H1 (cell line): ENCODE measurements at regions not wholly inside any gene's neighbourhood (a gene's known extent, or its start where the extent isn't known, plus 50 kb on each side); places are given as distances from the start of the nearest gene placed in this dataset.

Experiments used
- CTCF ChIA-PET: fragments of 300-600 bp; sonication (Branson Sonifier 250); formaldehyde crosslinking; loops from one replicate; lab custom pipeline; 2021; ENCODE audit not compliant: partially characterized antibody; lab: Charles Lee
- POLR2A ChIA-PET: fragments of 300-600 bp; sonication (Branson Sonifier 250); formaldehyde crosslinking; loops from one replicate; lab custom pipeline; 2021; ENCODE audit warnings: inconsistent platforms; ENCODE audit not compliant: partially characterized antibody; lab: Charles Lee
- DNase-seq, 2 experiments: peaks; one replicate each; pipeline versions ENCODE4 v3.0.0 to v3.0.0-alpha.2; 2010 to 2022; ENCODE audit warnings: low spot score in 2 of 2, low read depth in 1 of 2, mixed read lengths in 1 of 2
- FAIRE-seq: peaks from 2 replicates; lab custom pipeline; 2011; peaks lifted over from hg19 to GRCh38; lab: Jason Lieb, UNC
- H2AFZ ChIP-seq: 2 replicates; pipeline ENCODE4 v1.8.1; 2012; ENCODE audit warnings: low read length, inconsistent platforms
- H2AK5ac ChIP-seq: 2 replicates; pipeline ENCODE4 v1.6.1; 2013; ENCODE audit warnings: low read depth, low read length
- H2BK120ac ChIP-seq: replicated peaks from 2 replicates; pipeline ENCODE3; 2013; ENCODE audit warnings: low read depth, low read length, inconsistent platforms
- H2BK12ac ChIP-seq: 2 replicates; pipeline ENCODE4 v1.6.1; 2013; ENCODE audit warnings: low read depth, low read length
- H2BK15ac ChIP-seq: 2 replicates; pipeline ENCODE4 v1.6.1; 2013; ENCODE audit warnings: low read length
- H2BK20ac ChIP-seq: 2 replicates; pipeline ENCODE4 v1.6.1; 2013; ENCODE audit warnings: low read length
- H2BK5ac ChIP-seq: 2 replicates; pipeline ENCODE4 v1.6.1; 2013; ENCODE audit warnings: low read depth, low read length
- H3K14ac ChIP-seq: 2 replicates; pipeline ENCODE4 v1.6.1; 2013; ENCODE audit warnings: inconsistent platforms; ENCODE audit not compliant: insufficient read length
- H3K18ac ChIP-seq: 2 replicates; pipeline ENCODE4 v1.6.1; 2013; ENCODE audit warnings: low read length; ENCODE audit errors: extremely low read depth
- H3K23ac ChIP-seq: 2 replicates; pipeline ENCODE4 v1.6.1; 2013; ENCODE audit warnings: inconsistent platforms; ENCODE audit not compliant: insufficient read length
- H3K23me2 ChIP-seq: 2 replicates; pipeline ENCODE4 v1.6.1; 2013; ENCODE audit warnings: low read depth, low read length
- H3K27ac ChIP-seq: 2 replicates; pipeline ENCODE4 v1.6.1; 2011; ENCODE audit warnings: low read depth, low read length, inconsistent platforms
- H3K27me3 ChIP-seq, 4 experiments: replicated peaks in 1 of 4; 1 replicate in 1 of 4; 2 replicates in 3 of 4; pipeline versions ENCODE4 v1.6.1 to v1.8.1; 2011 to 2013; ENCODE audit warnings: low read length in 3 of 4, mild to moderate bottlenecking in 3 of 4, inconsistent platforms in 2 of 4, mixed read lengths in 2 of 4, moderate library complexity in 1 of 4; ENCODE audit not compliant: control insufficient read depth in 3 of 4, insufficient read depth in 3 of 4; ENCODE audit errors: extremely low read depth in 1 of 4
- H3K36me3 ChIP-seq, 4 experiments: 2 replicates each; pipeline versions ENCODE4 v1.6.1 to v1.8.1; 2011 to 2013; ENCODE audit warnings: mild to moderate bottlenecking in 4 of 4, low read length in 3 of 4, moderate library complexity in 2 of 4, control low read depth in 1 of 4, inconsistent platforms in 1 of 4; ENCODE audit not compliant: insufficient read depth in 4 of 4, control insufficient read depth in 2 of 4
- H3K4ac ChIP-seq: replicated peaks from 2 replicates; pipeline ENCODE3; 2013; ENCODE audit warnings: low read length, low read depth, mixed read lengths, inconsistent platforms; ENCODE audit not compliant: insufficient read length
- H3K4me1 ChIP-seq, 4 experiments: replicated peaks in 1 of 4; 1 replicate in 1 of 4; 2 replicates in 3 of 4; pipeline versions ENCODE4 v1.6.1 to v1.8.1; 2011 to 2013; ENCODE audit warnings: low read length in 3 of 4, inconsistent platforms in 2 of 4, mixed read lengths in 1 of 4; ENCODE audit not compliant: insufficient read depth in 4 of 4, control insufficient read depth in 3 of 4
- H3K4me2 ChIP-seq, 2 experiments: 2 replicates each; pipeline versions ENCODE4 v1.6.1 to v1.8.1; 2011 to 2013; ENCODE audit warnings: low read depth in 2 of 2, low read length in 2 of 2, control low read depth in 1 of 2, inconsistent platforms in 1 of 2, mild to moderate bottlenecking in 1 of 2; ENCODE audit not compliant: insufficient read depth in 1 of 2
- H3K4me3 ChIP-seq, 4 experiments: fragments of 200-600, 300-600 bp in 1 of 4; sonication (generic), shearing (Covaris generic), sonication (Bioruptor Twin) in 1 of 4; 2 replicates each; pipeline versions ENCODE4 v1.5.1 to v1.8.1; 2011 to 2016; ENCODE audit warnings: low read length in 4 of 4, low read depth in 3 of 4, control low read depth in 2 of 4, inconsistent platforms in 2 of 4, mild to moderate bottlenecking in 2 of 4, mixed read lengths in 1 of 4, moderate library complexity in 1 of 4; ENCODE audit not compliant: insufficient read depth in 2 of 4; ENCODE audit errors: extremely low read depth in 1 of 4
- H3K56ac ChIP-seq: replicated peaks from 2 replicates; pipeline ENCODE3; 2013; ENCODE audit warnings: low read depth, mild to moderate bottlenecking, mixed read lengths, low read length, inconsistent platforms; ENCODE audit not compliant: insufficient read length
- H3K79me1 ChIP-seq: 2 replicates; pipeline ENCODE4 v1.6.1; 2013; ENCODE audit warnings: low read depth, low read length, control low read depth
- H3K79me2 ChIP-seq, 2 experiments: 2 replicates each; pipeline versions ENCODE4 v1.6.1 to v1.8.1; 2012 to 2013; ENCODE audit warnings: low read length in 2 of 2, mild to moderate bottlenecking in 2 of 2, inconsistent platforms in 1 of 2; ENCODE audit not compliant: insufficient read depth in 2 of 2, control insufficient read depth in 1 of 2
- H3K9ac ChIP-seq, 4 experiments: replicated peaks in 1 of 4; 1 replicate in 1 of 4; 2 replicates in 3 of 4; pipeline versions ENCODE4 v1.6.1 to v1.8.1; 2011 to 2013; ENCODE audit warnings: low read depth in 3 of 4, low read length in 3 of 4, control low read depth in 2 of 4, mild to moderate bottlenecking in 2 of 4, moderate library complexity in 2 of 4, inconsistent platforms in 1 of 4; ENCODE audit errors: extremely low read depth in 1 of 4
- H3K9me3 ChIP-seq, 2 experiments: 2 replicates each; pipeline versions ENCODE4 v1.6.1 to v1.8.1; 2012 to 2013; ENCODE audit warnings: mild to moderate bottlenecking in 2 of 2, moderate library complexity in 2 of 2, control low read depth in 1 of 2, inconsistent platforms in 1 of 2, low read depth in 1 of 2, low read length in 1 of 2, mixed read lengths in 1 of 2; ENCODE audit not compliant: insufficient read depth in 2 of 2
- H4K20me1 ChIP-seq, 2 experiments: replicated peaks in 1 of 2; 2 replicates each; pipeline versions ENCODE3 to v1.8.1; 2011 to 2013; ENCODE audit warnings: inconsistent platforms in 2 of 2, low read length in 2 of 2, mild to moderate bottlenecking in 1 of 2; ENCODE audit not compliant: insufficient read depth in 2 of 2, control insufficient read depth in 1 of 2
- H4K5ac ChIP-seq: 2 replicates; pipeline ENCODE4 v1.6.1; 2013; ENCODE audit warnings: low read length, low read depth, mixed read lengths, inconsistent platforms; ENCODE audit not compliant: insufficient read length
- H4K8ac ChIP-seq: 2 replicates; pipeline ENCODE4 v1.8.0; 2013; ENCODE audit warnings: mild to moderate bottlenecking, moderate library complexity, low read length, inconsistent platforms; ENCODE audit not compliant: insufficient read depth; ENCODE audit errors: extremely low read depth
- H4K91ac ChIP-seq: replicated peaks from 2 replicates; pipeline ENCODE3; 2013; ENCODE audit warnings: low read length, mixed read lengths, inconsistent platforms; ENCODE audit not compliant: insufficient read length
- CTCF ChIP-seq, 3 experiments: IDR thresholded peaks; 1 replicate in 2 of 3; 2 replicates in 1 of 3; pipeline versions ENCODE4 v1.5.1 to v1.6.1; 2011; ENCODE audit warnings: low read length in 3 of 3, mild to moderate bottlenecking in 3 of 3, inconsistent platforms in 2 of 3, low read depth in 1 of 3, moderate library complexity in 1 of 3; ENCODE audit not compliant: insufficient read depth in 1 of 3; ENCODE audit errors: control extremely low read depth in 1 of 3
- RBBP5 ChIP-seq: IDR thresholded peaks from 2 replicates; pipeline ENCODE4 v1.7.1; 2012; ENCODE audit warnings: low read depth, mild to moderate bottlenecking, inconsistent platforms, low read length, moderate library complexity, borderline replicate concordance
- SRF ChIP-seq: IDR thresholded peaks from 2 replicates; pipeline ENCODE4 v1.6.1; 2011; ENCODE audit warnings: mild to moderate bottlenecking, low read depth, low read length, moderate library complexity
- WGBS, 2 experiments: shearing (Covaris generic) in 1 of 2; methylation state at CpG; one replicate each; pipeline versions ENCODE4 v1.1.6 to v1.1.7; 2013 to 2015; ENCODE audit warnings: low lambda C conversion rate in 2 of 2, mixed read lengths in 2 of 2, inconsistent platforms in 1 of 2, low coverage in 1 of 2, missing lambda C conversion rate in 1 of 2; ENCODE audit not compliant: insufficient replicate concordance in 2 of 2, insufficient coverage in 1 of 2, insufficient read length in 1 of 2; ENCODE audit errors: extremely low coverage in 1 of 2, missing lambda C conversion rate in 1 of 2; 5-methylcytosine and 5-hydroxymethylcytosine counted together

- H3K27me3 ChIP-seq = peaks cover 0 to 6% (median 3%) of the 10 kb centered on the region in 4 experiments; a peak in 4 of 7 replicates
- FAIRE-seq (no peak), DNase-seq (no peak)
- peaks cover 2 to 12% (median 7%) of the 10 kb centered on the region in 4 experiments for H3K4me1 ChIP-seq
- H4K91ac ChIP-seq = no peak overlapping the region
- ChIA-PET POLR2A (interaction anchor here (0.8 to 1.2 kb wide), 5 partner anchors 10 to 159 kb away, joined by 3 to 4 read pairs (median 3); no protein-coding TSS in a partner anchor), CTCF (interaction anchor here (0.6 to 20.4 kb wide), 9 partner anchors 10 to 376 kb away, joined by 3 to 231 read pairs (median 3); no protein-coding TSS in a partner anchor)
- H3K14ac ChIP-seq = no peak overlapping the region
- H2BK12ac ChIP-seq = no peak overlapping the region
- H3K4me2 ChIP-seq = no peak overlapping the region; a peak in 1 of 4 replicates
- H2BK120ac ChIP-seq = no peak overlapping the region
- H2AK5ac ChIP-seq = peak overlapping the region; percentile 39; the same call in 1 of the 2 replicates
- no peak overlapping the region for H3K9ac ChIP-seq
- H3K36me3 ChIP-seq = no peaks in the 10 kb centered on the region
- H3K56ac ChIP-seq = no peak overlapping the region
- no peak overlapping the region for H3K23ac ChIP-seq
- no peaks in the 10 kb centered on the region for H4K20me1 ChIP-seq
- H2AFZ ChIP-seq = no peak overlapping the region
- peak overlapping the region; percentile 1; the same call in 1 of the 2 replicates for H4K8ac ChIP-seq
- H3K9me3 ChIP-seq = 0 out of 4 replicates have a peak, but pooled peaks cover 0 to 5% of the 10 kb centered on the region in 2 experiments
- H3K79me1 ChIP-seq = no peaks in the 10 kb centered on the region
- no peak overlapping the region for H3K18ac ChIP-seq
- no peak overlapping the region for H2BK20ac ChIP-seq
- H2BK15ac ChIP-seq = no peak overlapping the region
- H2BK5ac ChIP-seq = no peak overlapping the region
- no peak overlapping the region for H4K5ac ChIP-seq
- WGBS, 2 experiments = 91% methylated on average over 12 of the region's 12 CpGs; no CpG with 5 or more reads in 1 of the 2 experiments
- no peaks in the 10 kb centered on the region for H3K79me2 ChIP-seq
- H3K27ac ChIP-seq = no peak overlapping the region
- H3K4me3 ChIP-seq = no peak overlapping the region
- H3K4ac ChIP-seq = no peak overlapping the region
- H3K23me2 ChIP-seq = no peaks in the 10 kb centered on the region
- TF ChIP-seq SRF = no peak
- no peak for TF ChIP-seq CTCF (IDR thresholded peaks at IDR 0.05; ENCODE audit: control extremely low read depth in 1 of 3, insufficient read depth in 1 of 3, low read depth in 1 of 3, low read length in 3 of 3)
- no peak for TF ChIP-seq RBBP5
These were observed 98.5 kb downstream of the SINHCAF start for GRCh38 chr12:31227401-31227981.
